Transverse colon (tissue), 4 donors: ENCODE measurements at regions not wholly inside any gene's neighbourhood (a gene's known extent, or its start where the extent isn't known, plus 50 kb on each side); places are given as distances from the start of the nearest gene placed in this dataset.

Experiments
- DNase-seq: peaks from one replicate; pipeline ENCODE4 v3.0.0-alpha.2; 2019
- H3K27ac ChIP-seq, 4 donors: fragments of 200-600 bp; sonication (generic); 2 replicates each; pipeline ENCODE4 v1.5.1; 2016 to 2018; ENCODE audit warnings: inconsistent platforms in 4 of 4
- H3K27me3 ChIP-seq: fragments of 200-600 bp; sonication (generic); 2 replicates; pipeline ENCODE4 v1.5.1; 2017; ENCODE audit warnings: inconsistent platforms
- H3K36me3 ChIP-seq, 4 donors: fragments of 200-600 bp; sonication (generic); 2 replicates each; pipeline ENCODE4 v1.5.1; 2017 to 2019; ENCODE audit warnings: inconsistent platforms in 4 of 4
- H3K4me1 ChIP-seq, 4 donors: fragments of 200-600 bp; sonication (generic); 2 replicates each; pipeline ENCODE4 v1.5.1; 2017 to 2020; ENCODE audit warnings: inconsistent platforms in 4 of 4
- H3K4me3 ChIP-seq, 4 donors: fragments of 200-600 bp; sonication (generic); 1 replicate in 1 of 4; 2 replicates in 3 of 4; pipeline versions ENCODE4 v1.5.1 to v1.6.1; 2017 to 2019; ENCODE audit warnings: inconsistent platforms in 4 of 4
- H3K9me3 ChIP-seq, 2 donors: fragments of 200-600 bp; sonication (generic); 2 replicates each; pipeline ENCODE4 v1.5.1; 2017 to 2019; ENCODE audit warnings: inconsistent platforms in 2 of 2
- EP300 ChIP-seq: sonication (generic); formaldehyde crosslinking; IDR thresholded peaks from one replicate; pipeline ENCODE4 v1.6.1; 2017; ENCODE audit warnings: antibody characterized with exemption, low read depth
- POLR2A ChIP-seq: fragments of 450-650 bp; IDR thresholded peaks from one replicate; pipeline ENCODE4 v1.6.1; 2016; ENCODE audit warnings: antibody characterized with exemption, mild to moderate bottlenecking, moderate library complexity
- POLR2AphosphoS5 ChIP-seq, 3 donors: sonication (generic); formaldehyde crosslinking; IDR thresholded peaks; one replicate each; pipeline ENCODE4 v1.6.1; 2016; ENCODE audit warnings: antibody characterized with exemption in 3 of 3
- WGBS, 2 donors: methylation state at CpG; one replicate each; pipeline ENCODE4 v1.1.5; 2018; ENCODE audit warnings: low coverage in 1 of 2; 5-methylcytosine and 5-hydroxymethylcytosine counted together
- in situ Hi-C, 4 donors: fragments of 200-750 bp; cut with MboI; loops; one replicate each; pipeline versions ENCODE4 v1.15.0 to v1.15.1; 2017; ENCODE audit warnings: low sequenced_read_pairs in 3 of 4, low pct_ligation_motif_present in 1 of 4, low pct_unique_long_range_greater_than_20kb in 1 of 4
- intact Hi-C: fragments of 100-400 bp; cut with DNase I; formaldehyde crosslinking; loops from one replicate; pipeline ENCODE4 v1.15.1; 2023; ENCODE audit warnings: low total_unique reads
- TF ChIP-seq, protein P1 (sequence below), 5 experiments: fragments of 200-600 bp in 3 of 5; fragments of 450-650 bp in 2 of 5; sonication (generic) in 3 of 5; IDR thresholded peaks; 1 replicate in 2 of 5; 2 replicates in 3 of 5; pipeline ENCODE4 v1.5.1; 2016 to 2017; ENCODE audit warnings: antibody characterized with exemption in 5 of 5, inconsistent platforms in 3 of 5, mild to moderate bottlenecking in 2 of 5, moderate library complexity in 1 of 5

DNA sequence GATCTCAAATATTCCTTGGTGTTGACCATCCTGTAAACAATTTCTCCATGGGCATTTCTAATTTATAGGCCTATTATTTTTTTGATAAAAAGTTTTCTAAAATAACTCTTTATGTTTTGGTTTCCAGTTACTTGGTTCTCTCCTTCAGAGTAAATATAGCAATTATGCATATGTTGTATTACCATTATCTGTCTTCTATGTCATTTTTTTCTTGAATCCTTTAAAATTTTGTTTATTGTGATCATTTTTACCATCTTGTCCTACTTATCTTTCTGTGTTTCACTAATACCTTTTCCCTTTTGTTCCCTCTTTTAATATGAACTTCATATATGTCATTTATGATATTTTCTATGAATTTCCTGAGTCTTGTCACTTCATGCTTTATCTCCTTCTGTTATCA is 341.1 kb downstream of the PDCD6IP start:
- TF ChIP-seq POLR2AphosphoS5 (IDR thresholded peaks at IDR 0.05) = no peak
- no peak for TF ChIP-seq POLR2A
- TF ChIP-seq, protein P1, sequence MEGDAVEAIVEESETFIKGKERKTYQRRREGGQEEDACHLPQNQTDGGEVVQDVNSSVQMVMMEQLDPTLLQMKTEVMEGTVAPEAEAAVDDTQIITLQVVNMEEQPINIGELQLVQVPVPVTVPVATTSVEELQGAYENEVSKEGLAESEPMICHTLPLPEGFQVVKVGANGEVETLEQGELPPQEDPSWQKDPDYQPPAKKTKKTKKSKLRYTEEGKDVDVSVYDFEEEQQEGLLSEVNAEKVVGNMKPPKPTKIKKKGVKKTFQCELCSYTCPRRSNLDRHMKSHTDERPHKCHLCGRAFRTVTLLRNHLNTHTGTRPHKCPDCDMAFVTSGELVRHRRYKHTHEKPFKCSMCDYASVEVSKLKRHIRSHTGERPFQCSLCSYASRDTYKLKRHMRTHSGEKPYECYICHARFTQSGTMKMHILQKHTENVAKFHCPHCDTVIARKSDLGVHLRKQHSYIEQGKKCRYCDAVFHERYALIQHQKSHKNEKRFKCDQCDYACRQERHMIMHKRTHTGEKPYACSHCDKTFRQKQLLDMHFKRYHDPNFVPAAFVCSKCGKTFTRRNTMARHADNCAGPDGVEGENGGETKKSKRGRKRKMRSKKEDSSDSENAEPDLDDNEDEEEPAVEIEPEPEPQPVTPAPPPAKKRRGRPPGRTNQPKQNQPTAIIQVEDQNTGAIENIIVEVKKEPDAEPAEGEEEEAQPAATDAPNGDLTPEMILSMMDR (IDR thresholded peaks at IDR 0.05) = no peak
- TF ChIP-seq EP300 = no peak
- no peaks in the 10 kb centered on the region for H3K36me3 ChIP-seq
- in situ Hi-C loops = no loop called here

DNA sequence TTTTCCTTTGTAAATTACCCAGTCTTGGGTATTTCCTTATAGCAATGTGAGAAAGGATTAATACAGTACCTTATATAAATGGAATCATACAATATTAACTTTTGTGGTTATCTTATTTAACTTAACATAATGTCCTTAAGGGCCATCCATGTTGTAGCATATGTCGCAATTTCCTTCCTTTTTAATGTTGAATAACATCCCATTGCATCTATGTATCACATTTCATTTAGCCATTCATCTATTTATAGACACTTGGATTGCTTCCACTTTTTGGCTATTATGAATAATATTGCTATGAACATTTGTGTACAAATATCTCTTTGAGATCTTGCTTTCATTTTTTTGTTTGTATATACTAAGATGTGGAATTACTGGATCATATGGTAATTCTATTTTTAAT is 342.2 kb downstream of the PDCD6IP start:
- no peak overlapping the region for H3K4me3 ChIP-seq
- H3K27ac ChIP-seq = no peak overlapping the region
- TF ChIP-seq POLR2A (no peak), POLR2AphosphoS5 (IDR thresholded peaks at IDR 0.05) (no peak), EP300 (no peak)
- TF ChIP-seq, protein P1 (IDR thresholded peaks at IDR 0.05) = no peak
- no peaks in the 10 kb centered on the region for H3K27me3 ChIP-seq
- intact Hi-C loops = no loop called here
- no peaks in the 10 kb centered on the region for H3K36me3 ChIP-seq
- 67 to 88% methylated on average over 1 of the region's 1 CpG for WGBS, 2 donors
- in situ Hi-C loops = no loop called here
- H3K9me3 ChIP-seq = peaks cover 0 to 5% of the 10 kb centered on the region in 2 donors
- no peak for DNase-seq
- H3K4me1 ChIP-seq = no peaks in the 10 kb centered on the region

More for the DNA sequence above, 341.1 kb downstream of the PDCD6IP start:
- no peak for DNase-seq
- Histone ChIP-seq H3K4me1 (no peaks in the 10 kb centered on the region), H3K9me3 (peaks cover 0 to 10% of the 10 kb centered on the region in 2 donors), H3K4me3 (no peak overlapping the region), H3K27ac (no peak overlapping the region), H3K27me3 (no peaks in the 10 kb centered on the region)
- intact Hi-C loops = no loop called here

DNA sequence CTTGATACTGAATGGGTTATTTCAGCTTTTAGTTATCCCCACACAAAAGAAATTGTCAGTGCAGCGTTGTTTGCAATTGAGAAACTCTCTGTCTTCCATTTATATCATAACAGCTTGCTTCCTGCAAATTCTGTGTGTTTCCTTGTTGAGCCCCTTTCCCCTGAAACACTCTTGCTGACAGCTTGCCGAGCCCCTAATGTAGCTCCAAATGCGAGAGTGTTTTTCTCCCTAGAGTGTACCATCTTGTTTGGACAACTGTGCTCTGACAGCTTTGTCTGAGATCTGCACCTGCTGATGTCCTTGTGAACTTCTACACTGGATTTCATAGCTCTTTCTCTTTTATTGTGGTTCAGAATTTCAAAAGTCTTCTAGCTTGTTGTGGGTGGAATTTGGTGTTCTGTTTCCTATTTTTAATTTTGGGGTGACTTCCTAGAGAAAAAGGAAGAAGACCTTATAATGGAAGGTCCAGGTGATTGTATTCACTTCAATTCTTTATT is 343.5 kb downstream of the PDCD6IP start:
- H3K36me3 ChIP-seq = no peaks in the 10 kb centered on the region
- peaks cover 0 to 5% of the 10 kb centered on the region in 2 donors for H3K9me3 ChIP-seq
- no peak for DNase-seq
- WGBS, 2 donors = 70 to 86% methylated on average over 2 to 3 of the region's 3 CpGs
- H3K4me3 ChIP-seq = no peak overlapping the region
- no peak overlapping the region for H3K27ac ChIP-seq
- H3K27me3 ChIP-seq = no peaks in the 10 kb centered on the region
- intact Hi-C loops = no loop called here
- in situ Hi-C loops = no loop called here
- no peak for TF ChIP-seq EP300
- TF ChIP-seq, protein P1 (IDR thresholded peaks at IDR 0.05) = no peak
- no peak for TF ChIP-seq POLR2A
- TF ChIP-seq POLR2AphosphoS5 (IDR thresholded peaks at IDR 0.05) = no peak
- no peaks in the 10 kb centered on the region for H3K4me1 ChIP-seq

DNA sequence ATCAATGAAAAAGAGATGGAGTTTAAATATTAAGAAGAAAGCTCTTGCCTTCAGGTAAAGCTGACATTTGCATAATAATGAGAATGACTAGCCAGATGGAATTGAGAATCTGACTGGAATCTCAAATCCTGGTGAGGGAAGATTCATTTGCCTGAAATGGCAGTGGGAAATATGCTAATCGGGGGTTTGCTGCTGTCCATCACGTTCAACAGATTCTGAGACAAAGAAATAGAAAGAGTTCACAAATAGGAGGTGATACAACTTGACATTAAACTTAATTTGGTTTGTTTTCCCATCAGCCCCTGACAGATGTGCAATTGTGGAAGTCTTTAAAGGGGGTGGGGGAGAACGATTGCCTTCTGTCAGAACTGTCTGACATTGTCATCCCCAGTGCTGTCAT is 347.4 kb downstream of the PDCD6IP start:
- intact Hi-C loops = no loop called here
- Histone ChIP-seq H3K27me3 (no peaks in the 10 kb centered on the region), H3K9me3 (no peaks in the 10 kb centered on the region), H3K4me3 (no peak overlapping the region), H3K27ac (no peak overlapping the region), H3K36me3 (no peaks in the 10 kb centered on the region), H3K4me1 (no peaks in the 10 kb centered on the region)
- no peak for DNase-seq
- 34 to 55% methylated on average over 3 of the region's 3 CpGs for WGBS, 2 donors
- TF ChIP-seq, protein P1 (IDR thresholded peaks at IDR 0.05) = no peak
- TF ChIP-seq EP300 (no peak), POLR2AphosphoS5 (IDR thresholded peaks at IDR 0.05) (no peak), POLR2A (no peak)
- in situ Hi-C loops = no loop called here
